ENCODE measurements at regions not wholly inside any gene's neighbourhood (a gene's known extent, or its start where the extent isn't known, plus 50 kb on each side); places are given as distances from the start of the nearest gene placed in this dataset.

DNA sequence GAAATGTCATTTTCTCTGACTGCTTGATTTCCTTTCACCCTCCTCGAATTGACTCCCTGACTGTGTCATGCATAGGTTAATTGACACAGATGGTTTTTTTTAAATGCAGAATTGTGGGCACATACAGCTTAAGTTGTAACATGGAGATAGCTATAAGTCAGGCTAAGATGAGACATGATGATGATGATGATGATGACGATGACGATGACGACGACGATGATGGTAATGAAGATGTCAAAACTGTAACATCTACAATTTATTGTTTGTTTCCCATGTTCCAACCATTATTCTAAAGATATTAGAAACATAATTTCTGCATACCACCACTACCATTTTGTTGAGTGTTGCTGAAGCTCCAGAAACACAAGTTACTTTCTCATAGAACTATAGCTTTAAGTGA, 1232.8 kb downstream of the XPNPEP1 start:
- no peak overlapping the region for H3K27ac Mint-ChIP-seq
- H3K9me3 Mint-ChIP-seq, result peaks cover 2% of the 10 kb centered on the region
- no peaks in the 10 kb centered on the region for H3K36me3 Mint-ChIP-seq (ENCODE audit: low read depth)
- H3K4me1 Mint-ChIP-seq, result no peaks in the 10 kb centered on the region
- no peak for DNase-seq
- H3K4me3 Mint-ChIP-seq, result no peak overlapping the region
- ChIA-PET POLR2A (no interaction called here), CTCF (no interaction called here)
- no peaks in the 10 kb centered on the region for H3K27me3 Mint-ChIP-seq

DNA sequence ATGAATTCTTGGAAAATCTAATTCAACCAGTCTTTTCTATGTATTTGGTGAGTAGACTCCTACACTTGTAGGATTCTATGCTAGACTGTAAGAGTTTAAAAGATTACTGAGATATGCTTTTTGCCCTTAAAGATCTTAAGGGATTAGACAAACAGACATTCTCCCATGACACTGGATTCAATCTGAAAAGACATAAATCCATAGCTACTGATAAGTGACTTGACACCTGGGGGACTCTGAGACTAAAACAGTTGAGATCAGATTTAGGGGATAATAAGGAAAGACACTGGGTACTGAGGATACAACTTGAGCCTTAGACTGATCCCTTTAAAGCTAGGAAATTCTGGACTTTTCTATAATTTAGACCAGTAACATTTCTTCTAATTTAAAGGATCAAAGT, 1233.4 kb downstream of the XPNPEP1 start:
- CTCF ChIA-PET, result no interaction called here
- Mint-ChIP-seq H3K9me3 (peaks cover 2% of the 10 kb centered on the region), H3K4me1 (no peaks in the 10 kb centered on the region), H3K4me3 (no peak overlapping the region), H3K36me3 (ENCODE audit: low read depth) (no peaks in the 10 kb centered on the region), H3K27ac (no peak overlapping the region), H3K27me3 (no peaks in the 10 kb centered on the region)
- POLR2A ChIA-PET, result no interaction called here
- no peak for DNase-seq

DNA sequence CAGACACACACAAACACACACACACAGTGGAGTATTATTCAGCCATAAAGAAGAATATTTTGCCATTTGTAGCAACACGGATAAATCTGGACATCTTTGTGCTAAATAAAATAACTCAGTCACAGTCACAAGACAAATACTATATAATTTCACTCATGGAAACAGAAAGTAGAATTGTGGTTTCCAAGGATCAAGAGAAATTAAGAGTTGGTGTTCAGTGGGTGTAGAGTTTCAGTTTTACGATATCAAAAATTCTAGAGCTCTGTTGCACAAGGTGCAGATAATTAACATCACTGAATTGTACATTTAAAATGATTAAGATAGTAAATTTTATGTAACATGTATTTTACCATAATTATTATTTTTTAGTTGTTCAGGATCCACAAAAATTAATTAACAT, 1235.0 kb downstream of the XPNPEP1 start:
- DNase-seq, result no peak
- ChIA-PET CTCF (no interaction called here), POLR2A (no interaction called here)
- no peaks in the 10 kb centered on the region for H3K4me1 Mint-ChIP-seq
- no peaks in the 10 kb centered on the region for H3K36me3 Mint-ChIP-seq (ENCODE audit: low read depth)
- peaks cover 2% of the 10 kb centered on the region for H3K9me3 Mint-ChIP-seq
- H3K27me3 Mint-ChIP-seq, result no peaks in the 10 kb centered on the region
- no peak overlapping the region for H3K4me3 Mint-ChIP-seq
- H3K27ac Mint-ChIP-seq, result no peak overlapping the region

DNA sequence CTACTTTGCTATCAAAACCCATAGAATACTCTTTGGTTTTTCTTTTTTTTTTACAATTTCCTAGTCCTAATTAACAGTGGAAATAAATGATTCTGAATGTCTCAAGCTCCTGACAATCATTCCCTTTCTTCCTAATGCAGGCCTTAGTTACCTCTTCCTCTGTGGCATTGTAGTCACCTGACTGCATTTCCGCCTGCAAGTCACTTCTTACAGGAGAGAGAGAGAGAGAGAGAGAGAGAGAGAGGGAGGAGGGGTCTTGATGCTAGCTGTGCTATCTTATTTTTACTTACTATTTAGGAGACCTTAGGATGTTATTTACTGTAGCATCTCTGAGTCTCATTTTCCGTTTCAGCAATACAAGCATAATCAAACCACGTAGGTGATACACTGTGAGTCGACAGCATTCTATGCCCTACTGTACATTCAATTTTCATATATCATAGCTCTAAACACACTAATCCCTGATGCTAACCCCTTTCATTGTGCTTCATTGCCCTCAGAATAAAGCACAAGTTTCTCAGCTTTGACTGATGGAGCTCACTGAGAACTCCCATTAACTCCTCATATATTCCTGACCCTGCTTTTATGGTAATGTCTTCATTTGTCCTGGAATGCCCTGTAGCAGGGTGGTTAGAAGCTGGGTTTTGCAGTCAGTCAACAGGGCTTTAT, 1237.3 kb downstream of the XPNPEP1 start:
- H3K36me3 Mint-ChIP-seq (ENCODE audit: low read depth), result no peaks in the 10 kb centered on the region
- ChIA-PET POLR2A (no interaction called here), CTCF (interaction anchor here (0.7 kb wide), 1 partner anchor 212 kb away, joined by 3 read pairs; no protein-coding TSS in a partner anchor)
- no peak for DNase-seq
- H3K9me3 Mint-ChIP-seq, result peaks cover 3% of the 10 kb centered on the region
- H3K4me3 Mint-ChIP-seq, result no peak overlapping the region
- no peaks in the 10 kb centered on the region for H3K27me3 Mint-ChIP-seq
- H3K27ac Mint-ChIP-seq, result no peak overlapping the region
- H3K4me1 Mint-ChIP-seq, result no peaks in the 10 kb centered on the region

DNA sequence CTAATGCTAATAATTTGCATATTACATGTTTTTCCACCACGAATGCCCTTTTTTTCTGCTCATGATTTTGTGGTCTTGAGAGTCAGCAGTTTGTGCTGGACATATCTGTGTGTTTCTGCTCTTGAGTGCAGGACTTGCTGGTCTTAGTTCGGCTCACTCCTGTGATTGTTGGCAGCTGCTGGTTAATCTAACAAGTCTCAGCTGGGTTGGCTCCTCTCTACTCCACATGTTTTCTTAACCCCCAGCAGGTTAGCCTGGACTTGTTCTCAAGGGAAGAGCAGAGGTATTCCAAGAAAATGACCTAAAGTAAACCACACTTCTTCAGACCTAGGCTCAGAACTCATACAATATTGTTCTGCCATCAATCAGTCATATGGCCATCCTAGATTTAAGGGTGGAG, 1238.9 kb downstream of the XPNPEP1 start:
- H3K27me3 Mint-ChIP-seq, result no peaks in the 10 kb centered on the region
- peaks cover 2% of the 10 kb centered on the region for H3K9me3 Mint-ChIP-seq
- no peak overlapping the region for H3K27ac Mint-ChIP-seq
- H3K36me3 Mint-ChIP-seq (ENCODE audit: low read depth), result no peaks in the 10 kb centered on the region
- ChIA-PET CTCF (no interaction called here), POLR2A (no interaction called here)
- H3K4me1 Mint-ChIP-seq, result no peaks in the 10 kb centered on the region
- no peak overlapping the region for H3K4me3 Mint-ChIP-seq
- no peak for DNase-seq

DNA sequence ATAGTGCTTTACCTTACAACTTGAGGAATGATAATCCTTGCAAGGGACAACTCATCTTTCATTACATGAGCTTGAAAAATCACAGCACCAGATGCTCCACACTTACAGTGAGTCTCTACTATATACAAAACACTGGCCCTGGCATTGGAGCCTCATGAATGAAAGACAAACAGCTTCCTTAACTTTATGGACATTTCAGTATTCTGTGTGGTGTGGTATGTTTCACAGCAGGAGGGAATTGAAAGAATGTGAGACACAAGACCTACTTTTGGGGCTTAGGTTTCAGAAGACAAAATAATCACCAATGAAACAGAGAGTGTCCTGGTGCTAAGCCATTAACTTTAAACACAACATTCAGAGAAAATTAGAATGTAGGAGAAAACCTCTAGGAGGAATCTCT, 1249.6 kb downstream of the XPNPEP1 start:
- POLR2A ChIA-PET, result no interaction called here
- H3K9me3 Mint-ChIP-seq, result no peaks in the 10 kb centered on the region
- H3K4me1 Mint-ChIP-seq, result no peaks in the 10 kb centered on the region
- DNase-seq, result no peak
- H3K36me3 Mint-ChIP-seq (ENCODE audit: low read depth), result no peaks in the 10 kb centered on the region
- CTCF ChIA-PET, result no interaction called here
- no peaks in the 10 kb centered on the region for H3K27me3 Mint-ChIP-seq
- H3K4me3 Mint-ChIP-seq, result no peak overlapping the region
- H3K27ac Mint-ChIP-seq, result no peak overlapping the region

DNA sequence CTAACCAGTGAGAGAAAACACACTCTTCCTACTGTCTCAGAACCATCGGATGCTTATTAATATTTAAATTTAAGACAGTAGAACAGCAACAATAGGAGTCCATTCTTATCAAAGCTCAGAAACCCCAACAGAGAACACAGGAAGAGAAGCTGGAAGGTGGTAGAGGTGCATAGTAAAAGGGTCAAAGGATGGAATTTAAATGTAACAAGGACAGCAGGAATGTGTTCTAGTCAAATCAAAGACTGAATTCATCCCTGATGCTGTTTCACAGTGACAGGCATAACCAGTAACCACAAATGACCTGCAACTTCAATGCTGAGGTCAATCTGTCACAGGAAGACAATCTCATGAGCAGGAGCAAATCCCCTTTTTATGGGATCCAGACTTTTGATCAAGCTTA, 1259.7 kb downstream of the XPNPEP1 start:
- H3K27ac Mint-ChIP-seq, result no peak overlapping the region
- no peaks in the 10 kb centered on the region for H3K27me3 Mint-ChIP-seq
- H3K4me3 Mint-ChIP-seq, result no peak overlapping the region
- no peaks in the 10 kb centered on the region for H3K9me3 Mint-ChIP-seq
- ChIA-PET CTCF (no interaction called here), POLR2A (no interaction called here)
- no peaks in the 10 kb centered on the region for H3K4me1 Mint-ChIP-seq
- no peaks in the 10 kb centered on the region for H3K36me3 Mint-ChIP-seq (ENCODE audit: low read depth)
- DNase-seq, result no peak

DNA sequence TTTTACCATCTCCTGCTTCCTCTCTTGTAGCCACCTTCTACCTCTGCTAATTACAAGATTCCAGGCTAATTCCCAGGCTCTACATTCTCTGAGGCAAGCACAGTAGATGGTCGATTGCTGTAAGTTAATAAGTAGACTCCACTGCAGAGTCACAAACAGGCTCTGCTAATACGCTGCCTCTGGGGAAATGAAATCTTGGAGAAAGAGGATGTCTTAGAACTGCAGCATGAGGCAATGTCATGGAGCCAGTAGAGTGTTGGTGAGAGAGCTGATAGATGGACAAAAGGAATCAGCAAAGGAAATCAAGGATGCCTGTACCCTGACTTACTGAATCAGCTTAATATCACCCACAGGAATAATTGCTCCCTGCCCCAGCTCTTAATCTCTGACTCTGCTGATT, 1260.3 kb downstream of the XPNPEP1 start:
- H3K27me3 Mint-ChIP-seq, result no peaks in the 10 kb centered on the region
- no peak for DNase-seq
- H3K36me3 Mint-ChIP-seq (ENCODE audit: low read depth), result no peaks in the 10 kb centered on the region
- ChIA-PET POLR2A (no interaction called here), CTCF (no interaction called here)
- no peak overlapping the region for H3K27ac Mint-ChIP-seq
- no peaks in the 10 kb centered on the region for H3K9me3 Mint-ChIP-seq
- no peak overlapping the region for H3K4me3 Mint-ChIP-seq
- no peaks in the 10 kb centered on the region for H3K4me1 Mint-ChIP-seq

DNA sequence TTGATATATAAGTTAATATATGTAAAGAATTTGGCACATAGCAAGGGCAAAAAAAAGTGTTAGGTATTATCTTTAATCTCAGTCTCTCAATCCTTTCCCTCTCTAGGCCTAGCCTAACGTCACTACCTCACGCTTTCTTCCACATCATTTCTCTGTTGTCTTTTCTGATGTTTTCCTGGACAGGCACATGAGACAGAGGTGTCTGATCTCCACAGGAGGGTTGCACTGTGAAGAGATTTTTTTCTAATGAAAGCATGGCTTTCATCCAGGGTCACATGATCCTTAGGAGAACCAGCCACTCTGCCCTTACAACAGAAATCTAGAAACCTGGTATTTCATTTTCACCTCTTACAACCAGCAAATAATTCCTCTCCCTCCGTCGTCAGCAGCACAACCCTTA, 1268.3 kb downstream of the XPNPEP1 start:
- no peaks in the 10 kb centered on the region for H3K36me3 Mint-ChIP-seq (ENCODE audit: low read depth)
- POLR2A ChIA-PET, result no interaction called here
- no peak for DNase-seq
- no peaks in the 10 kb centered on the region for H3K4me1 Mint-ChIP-seq
- no peak overlapping the region for H3K27ac Mint-ChIP-seq
- no peaks in the 10 kb centered on the region for H3K27me3 Mint-ChIP-seq
- H3K4me3 Mint-ChIP-seq, result no peak overlapping the region
- H3K9me3 Mint-ChIP-seq, result no peaks in the 10 kb centered on the region
- CTCF ChIA-PET, result no interaction called here

DNA sequence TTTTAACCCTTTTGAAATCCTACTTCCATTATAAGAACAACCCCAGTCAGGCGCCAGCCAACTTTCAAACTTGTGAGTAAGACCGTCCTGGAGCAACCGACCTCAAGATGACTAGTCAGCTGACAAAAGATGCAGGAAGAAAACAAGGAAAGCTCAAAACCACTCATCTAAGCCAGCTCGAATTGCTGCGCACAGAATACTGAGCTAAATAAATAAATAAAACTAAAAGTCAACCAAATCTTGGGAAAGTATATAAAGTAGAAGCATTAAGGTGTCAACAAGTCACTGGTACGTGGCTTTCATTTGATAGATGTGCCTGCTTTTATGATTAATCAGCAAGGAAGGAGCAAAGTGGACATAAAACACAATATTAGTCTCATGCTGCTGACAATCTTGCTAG, 1269.8 kb downstream of the XPNPEP1 start:
- CTCF ChIA-PET, result no interaction called here
- Mint-ChIP-seq H3K27me3 (no peaks in the 10 kb centered on the region), H3K4me1 (no peaks in the 10 kb centered on the region), H3K36me3 (ENCODE audit: low read depth) (no peaks in the 10 kb centered on the region), H3K9me3 (no peaks in the 10 kb centered on the region), H3K27ac (no peak overlapping the region), H3K4me3 (no peak overlapping the region)
- no peak for DNase-seq
- POLR2A ChIA-PET, result no interaction called here

DNA sequence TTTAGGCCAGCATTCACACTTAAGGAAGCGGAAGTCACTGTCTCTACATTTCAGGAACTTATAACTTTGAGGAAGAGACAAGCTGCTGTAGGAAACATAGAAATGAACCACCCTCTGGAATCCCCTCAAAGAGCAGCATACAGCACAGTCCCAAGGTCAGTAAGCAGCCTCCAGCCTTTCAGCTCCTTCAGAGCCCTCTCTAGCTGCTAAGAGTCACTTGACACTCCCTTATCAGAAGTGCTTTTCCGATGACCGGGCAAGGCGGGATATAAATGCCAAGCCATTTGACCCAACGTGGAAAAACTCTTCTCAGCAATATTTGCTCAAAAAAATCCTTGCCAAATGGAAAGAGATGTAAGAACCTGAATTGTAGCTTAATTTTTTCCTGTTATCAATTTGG, 1284.3 kb downstream of the XPNPEP1 start:
- H3K27me3 Mint-ChIP-seq, result no peaks in the 10 kb centered on the region
- H3K4me1 Mint-ChIP-seq, result no peaks in the 10 kb centered on the region
- no peak overlapping the region for H3K27ac Mint-ChIP-seq
- H3K36me3 Mint-ChIP-seq (ENCODE audit: low read depth), result no peaks in the 10 kb centered on the region
- DNase-seq, result no peak
- no peak overlapping the region for H3K4me3 Mint-ChIP-seq
- peaks cover 2% of the 10 kb centered on the region for H3K9me3 Mint-ChIP-seq
- CTCF ChIA-PET, result no interaction called here
- POLR2A ChIA-PET, result no interaction called here

DNA sequence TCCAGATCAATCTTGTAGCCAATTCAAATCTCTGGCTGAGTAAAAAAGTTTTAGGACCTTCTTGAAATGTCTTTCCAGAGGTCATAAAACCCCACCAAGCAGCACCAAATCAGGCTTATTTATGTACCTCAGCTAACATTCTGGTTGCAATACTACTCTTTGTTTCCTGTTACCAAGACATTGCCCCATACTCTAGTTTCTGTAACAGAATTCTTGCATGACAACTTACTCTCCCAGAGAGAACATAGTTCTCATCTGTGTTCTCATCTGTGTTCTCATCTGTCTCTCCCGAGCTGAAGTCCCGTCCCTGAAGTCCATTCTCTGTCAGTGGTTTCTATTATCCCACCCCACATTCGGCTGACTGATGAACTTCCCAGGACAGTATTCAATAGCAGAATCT, 1285.1 kb downstream of the XPNPEP1 start:
- DNase-seq, result no peak
- Mint-ChIP-seq H3K36me3 (ENCODE audit: low read depth) (no peaks in the 10 kb centered on the region), H3K27me3 (no peaks in the 10 kb centered on the region), H3K4me1 (no peaks in the 10 kb centered on the region), H3K4me3 (no peak overlapping the region), H3K9me3 (peaks cover 2% of the 10 kb centered on the region), H3K27ac (no peak overlapping the region)
- ChIA-PET POLR2A (no interaction called here), CTCF (no interaction called here)

DNA sequence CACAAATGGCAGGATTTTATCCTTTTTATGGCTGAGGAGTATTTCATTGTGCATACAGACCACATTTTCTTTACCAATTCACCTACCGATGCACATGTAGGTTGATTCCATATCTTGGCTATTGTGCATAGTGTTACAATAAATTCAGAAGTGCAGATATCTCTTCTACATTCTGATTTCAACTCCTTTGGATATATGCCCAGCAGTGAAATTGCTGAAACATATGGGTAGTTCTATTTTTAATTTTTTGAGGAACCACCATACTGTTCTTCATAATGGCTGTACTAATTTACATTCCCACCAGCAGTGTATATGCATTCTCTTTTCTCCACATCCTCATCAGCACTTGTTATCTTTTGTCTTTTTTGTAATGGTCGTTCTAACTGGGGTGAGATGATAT, 1290.3 kb downstream of the XPNPEP1 start:
- CTCF ChIA-PET, result no interaction called here

DNA sequence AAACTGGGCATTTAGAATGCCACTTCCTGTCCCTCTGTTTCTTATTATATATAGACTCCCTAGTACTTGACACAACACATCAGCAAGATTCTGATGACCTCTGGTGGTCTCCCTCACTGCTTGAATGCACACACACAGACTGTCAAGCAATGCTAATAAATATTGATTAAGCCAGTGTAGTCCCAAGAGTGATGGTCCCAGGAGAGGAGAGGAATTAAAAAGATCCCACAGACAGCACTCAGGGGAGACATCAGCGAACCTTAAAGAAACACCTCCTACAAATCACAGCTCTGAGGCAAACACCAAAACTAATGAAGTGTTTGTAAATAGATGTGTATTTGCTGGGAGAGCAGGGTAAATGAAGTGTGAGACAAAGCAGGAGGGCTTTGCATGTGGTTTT, 1291.2 kb downstream of the XPNPEP1 start:
- ChIA-PET POLR2A (no interaction called here), CTCF (no interaction called here)
- DNase-seq, result no peak
- H3K27ac Mint-ChIP-seq, result no peak overlapping the region
- H3K9me3 Mint-ChIP-seq, result no peaks in the 10 kb centered on the region
- H3K36me3 Mint-ChIP-seq (ENCODE audit: low read depth), result no peaks in the 10 kb centered on the region
- no peaks in the 10 kb centered on the region for H3K4me1 Mint-ChIP-seq
- no peak overlapping the region for H3K4me3 Mint-ChIP-seq
- H3K27me3 Mint-ChIP-seq, result no peaks in the 10 kb centered on the region

More for the DNA sequence above, 1290.3 kb downstream of the XPNPEP1 start:
- Mint-ChIP-seq H3K4me1 (no peaks in the 10 kb centered on the region), H3K9me3 (no peaks in the 10 kb centered on the region), H3K27ac (no peak overlapping the region), H3K4me3 (no peak overlapping the region), H3K36me3 (ENCODE audit: low read depth) (no peaks in the 10 kb centered on the region), H3K27me3 (no peaks in the 10 kb centered on the region)
- no peak for DNase-seq
- POLR2A ChIA-PET, result no interaction called here

DNA sequence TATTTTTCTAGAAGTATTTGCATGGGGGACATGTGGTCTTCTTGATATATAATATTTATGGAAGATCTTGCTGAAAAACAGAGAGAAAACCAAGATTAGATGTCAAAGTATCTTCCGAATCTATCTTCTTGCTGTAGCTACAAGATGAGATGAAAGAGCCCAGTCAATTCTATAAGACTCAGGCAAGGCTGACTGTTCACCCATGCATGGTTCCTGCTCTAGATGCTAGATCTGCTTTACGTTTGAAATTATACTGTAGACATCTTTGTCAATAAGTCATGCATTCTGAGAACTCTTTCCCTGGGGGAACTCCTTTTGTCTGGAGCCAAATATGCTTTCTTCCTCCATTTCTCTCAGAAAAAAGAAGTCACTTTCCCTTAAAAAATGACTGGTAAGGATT, 1292.0 kb downstream of the XPNPEP1 start:
- Mint-ChIP-seq H3K27me3 (no peaks in the 10 kb centered on the region), H3K4me1 (no peaks in the 10 kb centered on the region), H3K4me3 (no peak overlapping the region), H3K27ac (no peak overlapping the region), H3K9me3 (no peaks in the 10 kb centered on the region), H3K36me3 (ENCODE audit: low read depth) (no peaks in the 10 kb centered on the region)
- CTCF ChIA-PET, result no interaction called here
- POLR2A ChIA-PET, result no interaction called here
- no peak for DNase-seq

Measured in activated CD4-positive, alpha-beta T cell treated with anti-CD3 and anti-CD28 coated beads, Interleukin-2, amount 10 ng/mL, durations not matched to agents 7 days and 5 days (primary cell).